Activated CD4-positive, alpha-beta T cell treated with anti-CD3 and anti-CD28 coated beads, Interleukin-2, amount 10 ng/mL, durations not matched to agents 24 days and 14 days (primary cell): ENCODE measurements at regions not wholly inside any gene's neighbourhood (a gene's known extent, or its start where the extent isn't known, plus 50 kb on each side); places are given as distances from the start of the nearest gene placed in this dataset.
"Not testable (repeated sequence)": the region's sequence is repeated elsewhere in the genome, so short reads cannot be mapped to it uniquely, and the experiment has no call there.

Experiments
- DNase-seq: peaks from one replicate; pipeline ENCODE4 v3.0.0; 2022
- H3K27ac Mint-ChIP-seq: one replicate; pipeline ENCODE4 v1.8.0; 2022; ENCODE audit warnings: mild to moderate bottlenecking, mixed read lengths
- H3K27me3 Mint-ChIP-seq: one replicate; pipeline ENCODE4 v1.8.0; 2022; ENCODE audit warnings: mixed read lengths
- H3K36me3 Mint-ChIP-seq: one replicate; pipeline ENCODE4 v1.8.0; 2022; ENCODE audit warnings: low read depth, mild to moderate bottlenecking, mixed read lengths
- H3K4me1 Mint-ChIP-seq: one replicate; pipeline ENCODE4 v1.8.0; 2021; ENCODE audit warnings: mixed read lengths
- H3K4me3 Mint-ChIP-seq: one replicate; pipeline ENCODE4 v1.8.0; 2022; ENCODE audit warnings: mild to moderate bottlenecking, moderate library complexity, mixed read lengths
- H3K9me3 Mint-ChIP-seq: one replicate; pipeline ENCODE4 v1.8.0; 2021; ENCODE audit warnings: mixed read lengths
- intact Hi-C: fragments of 100-400 bp; cut with micrococcal nuclease; formaldehyde crosslinking; loops from one replicate; pipeline ENCODE4 v1.15.1; 2023

DNA sequence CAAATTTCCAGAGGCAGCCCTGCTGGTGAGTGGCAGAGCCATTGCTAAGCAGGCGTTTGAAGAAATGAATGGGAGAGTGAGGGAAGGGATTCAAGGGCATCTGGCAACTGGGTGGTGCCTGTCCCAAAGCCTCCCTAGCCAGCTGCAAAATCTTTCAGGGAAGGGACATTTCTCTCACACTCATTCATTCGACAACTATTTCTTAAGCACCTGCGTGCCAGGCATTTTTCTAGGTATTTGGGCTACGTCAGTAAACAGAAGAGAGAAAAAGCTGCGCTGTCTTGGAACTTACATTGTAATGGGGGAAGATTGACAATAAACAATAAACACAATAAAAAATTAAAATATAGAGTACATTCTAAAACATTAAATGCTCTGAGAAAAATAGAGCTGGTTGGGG, 301.9 kb upstream of the USP24 start:
- H3K27me3 Mint-ChIP-seq: no peaks in the 10 kb centered on the region
- H3K4me3 Mint-ChIP-seq: no peak overlapping the region
- intact Hi-C loops: no loop called here
- no peak for DNase-seq
- no peaks in the 10 kb centered on the region for H3K9me3 Mint-ChIP-seq
- H3K4me1 Mint-ChIP-seq: no peaks in the 10 kb centered on the region
- no peaks in the 10 kb centered on the region for H3K36me3 Mint-ChIP-seq
- H3K27ac Mint-ChIP-seq: no peak overlapping the region

- H3K4me3 Mint-ChIP-seq, intact Hi-C loops, DNase-seq, H3K27me3 Mint-ChIP-seq, H3K36me3 Mint-ChIP-seq, H3K4me1 Mint-ChIP-seq, H3K27ac Mint-ChIP-seq, H3K9me3 Mint-ChIP-seq: not testable (repeated sequence)
Measured at GRCh38 chr1:55514571-55514970, 299.4 kb upstream of the USP24 start.

GRCh38 chr1:55512466-55512865, 297.3 kb upstream of the USP24 start:
- Mint-ChIP-seq H3K36me3 (no peaks in the 10 kb centered on the region), H3K9me3 (no peaks in the 10 kb centered on the region), H3K27me3 (peaks cover 2% of the 10 kb centered on the region), H3K4me1 (no peaks in the 10 kb centered on the region), H3K27ac (no peak overlapping the region), H3K4me3 (no peak overlapping the region)
- DNase-seq: no peak
- intact Hi-C loops: no loop called here

DNA sequence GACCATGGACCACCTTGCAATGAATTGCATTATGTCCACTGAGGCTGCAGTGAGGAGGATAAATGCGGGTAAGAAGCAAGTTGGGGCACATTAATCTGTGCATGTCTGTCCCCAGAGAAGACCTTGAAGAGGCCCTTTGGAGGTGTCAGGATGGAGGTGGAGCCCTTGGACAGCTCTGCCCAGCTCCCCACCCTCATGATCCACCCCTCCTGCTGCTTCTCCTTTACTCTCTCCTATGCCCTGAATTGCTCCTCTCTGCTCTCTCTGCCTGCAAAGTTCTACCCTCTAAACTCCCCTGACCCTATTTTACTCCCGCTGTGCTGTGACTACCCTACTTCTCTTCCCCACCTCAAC, 292.4 kb upstream of the USP24 start:
- Mint-ChIP-seq H3K9me3 (no peaks in the 10 kb centered on the region), H3K27me3 (peaks cover 4% of the 10 kb centered on the region), H3K4me1 (no peaks in the 10 kb centered on the region), H3K4me3 (no peak overlapping the region), H3K36me3 (no peaks in the 10 kb centered on the region), H3K27ac (no peak overlapping the region)
- intact Hi-C loops: no loop called here
- DNase-seq: no peak

GRCh38 chr1:55506740-55507577, 291.8 kb upstream of the USP24 start:
- DNase-seq: no peak
- Mint-ChIP-seq H3K9me3 (no peaks in the 10 kb centered on the region), H3K36me3 (no peaks in the 10 kb centered on the region), H3K27me3 (peaks cover 5% of the 10 kb centered on the region), H3K4me3 (no peak overlapping the region), H3K27ac (no peak overlapping the region), H3K4me1 (no peaks in the 10 kb centered on the region)
- intact Hi-C loops: no loop called here

GRCh38 chr1:55505326-55505725, 290.2 kb upstream of the USP24 start:
- H3K27ac Mint-ChIP-seq: no peak overlapping the region
- no peak overlapping the region for H3K4me3 Mint-ChIP-seq
- intact Hi-C loops: no loop called here
- H3K4me1 Mint-ChIP-seq: no peaks in the 10 kb centered on the region
- no peak for DNase-seq
- peaks cover 3% of the 10 kb centered on the region for H3K27me3 Mint-ChIP-seq
- H3K9me3 Mint-ChIP-seq: no peaks in the 10 kb centered on the region
- H3K36me3 Mint-ChIP-seq: no peaks in the 10 kb centered on the region

GRCh38 chr1:55504306-55504731, 289.2 kb upstream of the USP24 start:
- Mint-ChIP-seq H3K27me3 (peaks cover 3% of the 10 kb centered on the region), H3K9me3 (no peaks in the 10 kb centered on the region), H3K36me3 (no peaks in the 10 kb centered on the region), H3K4me1 (no peaks in the 10 kb centered on the region), H3K4me3 (no peak overlapping the region), H3K27ac (no peak overlapping the region)
- no peak for DNase-seq
- intact Hi-C loops: no loop called here

DNA sequence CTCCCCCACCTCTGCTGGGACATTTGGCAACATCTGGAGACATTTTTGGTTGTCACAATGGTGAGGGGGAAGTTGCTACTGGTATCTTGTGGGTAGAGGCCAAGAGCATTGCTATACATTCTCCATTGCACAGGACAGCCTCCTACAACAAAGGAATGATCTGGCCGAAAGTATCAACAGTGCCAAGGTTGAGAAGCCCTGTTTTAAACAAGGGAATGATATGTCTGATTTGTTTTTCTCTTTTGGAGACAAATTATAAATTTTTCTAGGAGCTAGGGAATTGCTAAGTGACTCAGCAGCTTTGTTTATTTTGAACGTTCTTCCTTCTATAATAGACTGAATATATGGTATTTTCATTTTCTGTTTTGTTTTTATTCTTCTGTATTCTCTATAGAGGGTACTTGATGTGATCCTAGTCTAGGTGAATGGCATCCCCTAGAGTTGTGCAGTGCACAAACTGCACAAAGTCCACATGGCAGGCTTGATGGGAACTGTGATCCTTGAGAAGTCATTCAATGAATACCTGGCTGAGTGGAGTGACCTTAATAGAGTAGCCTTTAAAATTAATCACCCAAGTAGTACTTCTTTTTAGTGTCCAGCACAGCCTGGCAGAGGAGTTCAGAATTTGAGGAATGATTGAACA, 288.6 kb upstream of the USP24 start:
- no peaks in the 10 kb centered on the region for H3K4me1 Mint-ChIP-seq
- DNase-seq: no peak
- no peaks in the 10 kb centered on the region for H3K36me3 Mint-ChIP-seq
- intact Hi-C loops: no loop called here
- H3K27me3 Mint-ChIP-seq: peaks cover 3% of the 10 kb centered on the region
- H3K9me3 Mint-ChIP-seq: no peaks in the 10 kb centered on the region
- H3K27ac Mint-ChIP-seq: no peak overlapping the region
- no peak overlapping the region for H3K4me3 Mint-ChIP-seq

- H3K27me3 Mint-ChIP-seq: peaks cover 2% of the 10 kb centered on the region
- H3K36me3 Mint-ChIP-seq: no peaks in the 10 kb centered on the region
- intact Hi-C loops: no loop called here
- no peak overlapping the region for H3K27ac Mint-ChIP-seq
- DNase-seq: no peak
- no peaks in the 10 kb centered on the region for H3K9me3 Mint-ChIP-seq
- no peaks in the 10 kb centered on the region for H3K4me1 Mint-ChIP-seq
- no peak overlapping the region for H3K4me3 Mint-ChIP-seq
Measured at GRCh38 chr1:55500601-55501000, 285.4 kb upstream of the USP24 start.

DNA sequence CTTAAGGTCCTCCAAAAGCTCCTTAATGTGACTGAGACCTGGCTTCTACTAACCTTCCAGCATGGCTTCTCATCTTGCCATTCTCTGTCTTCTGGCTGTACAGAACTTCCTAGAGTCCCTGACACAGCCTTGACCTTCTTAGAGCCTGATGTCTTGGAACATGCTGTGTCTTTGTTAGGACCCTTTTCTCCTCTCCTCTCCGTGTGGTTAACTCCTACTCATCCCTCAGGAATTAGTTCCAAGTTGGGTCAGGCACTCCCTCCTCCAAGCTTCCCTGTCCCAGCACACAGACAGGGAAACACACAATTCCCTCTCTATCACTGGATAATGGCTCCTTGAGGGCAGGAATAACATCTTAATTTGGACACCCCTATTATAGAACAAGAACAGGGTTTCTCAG, 275.4 kb upstream of the USP24 start:
- Mint-ChIP-seq H3K27me3 (peaks cover under 1% of the 10 kb centered on the region), H3K27ac (no peak overlapping the region), H3K4me3 (no peak overlapping the region), H3K36me3 (no peaks in the 10 kb centered on the region), H3K4me1 (no peaks in the 10 kb centered on the region), H3K9me3 (peaks cover 3% of the 10 kb centered on the region)
- intact Hi-C loops: no loop called here
- DNase-seq: no peak

GRCh38 chr1:55484173-55484572, 269.0 kb upstream of the USP24 start:
- H3K4me1 Mint-ChIP-seq: no peaks in the 10 kb centered on the region
- DNase-seq: no peak
- intact Hi-C loops: no loop called here
- H3K27ac Mint-ChIP-seq: no peak overlapping the region
- H3K9me3 Mint-ChIP-seq: no peaks in the 10 kb centered on the region
- H3K4me3 Mint-ChIP-seq: no peak overlapping the region
- H3K27me3 Mint-ChIP-seq: peaks cover 6% of the 10 kb centered on the region
- no peaks in the 10 kb centered on the region for H3K36me3 Mint-ChIP-seq

- Mint-ChIP-seq H3K27me3 (peaks cover 10% of the 10 kb centered on the region), H3K36me3 (no peaks in the 10 kb centered on the region), H3K4me1 (no peaks in the 10 kb centered on the region), H3K27ac (no peak overlapping the region), H3K9me3 (no peaks in the 10 kb centered on the region), H3K4me3 (no peak overlapping the region)
- intact Hi-C loops: no loop called here
- DNase-seq: no peak
Measured at GRCh38 chr1:55483523-55483922, 268.4 kb upstream of the USP24 start.

- Mint-ChIP-seq H3K27ac (no peak overlapping the region), H3K27me3 (peaks cover 10% of the 10 kb centered on the region), H3K4me1 (no peaks in the 10 kb centered on the region), H3K9me3 (no peaks in the 10 kb centered on the region), H3K4me3 (no peak overlapping the region), H3K36me3 (no peaks in the 10 kb centered on the region)
- DNase-seq: no peak
- intact Hi-C loops: no loop called here
Measured at GRCh38 chr1:55481634-55482033, 266.5 kb upstream of the USP24 start.

DNA sequence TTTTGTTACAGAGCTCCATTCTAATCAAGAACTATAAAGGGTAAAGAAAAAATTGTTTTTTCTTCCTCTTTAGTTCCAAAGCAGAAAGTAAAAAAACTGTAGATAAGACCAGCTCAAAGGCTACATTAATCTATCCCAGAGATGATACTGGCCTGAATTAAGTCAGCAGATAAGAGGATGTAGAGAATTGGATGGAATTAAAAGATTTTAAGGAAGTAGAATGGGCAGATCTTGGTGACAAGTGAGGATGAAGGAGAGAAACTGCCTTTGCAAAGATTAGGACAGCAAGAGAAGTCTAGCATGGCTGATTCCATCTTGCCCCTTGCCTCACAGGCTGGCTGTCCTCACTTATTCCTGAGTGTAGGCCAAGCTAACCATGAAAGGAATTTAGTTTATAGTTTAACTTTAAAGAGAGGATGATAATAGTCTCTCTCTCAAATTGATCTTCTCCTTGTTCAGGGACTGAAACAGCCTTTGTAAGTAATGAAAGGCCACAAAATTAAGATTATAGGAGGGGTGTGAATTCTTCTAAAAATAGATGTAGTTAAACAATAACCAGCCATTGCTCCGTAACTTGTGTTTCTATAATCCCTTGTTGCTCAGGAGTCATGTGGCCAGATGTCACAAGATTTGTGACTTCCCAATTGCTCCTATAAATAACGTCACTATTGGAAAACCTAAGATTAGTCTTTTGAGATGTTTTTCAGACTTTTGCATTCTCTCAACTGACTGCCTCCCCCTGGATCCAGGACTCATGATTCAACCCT, 265.0 kb upstream of the USP24 start:
- no peaks in the 10 kb centered on the region for H3K4me1 Mint-ChIP-seq
- no peak for DNase-seq
- peaks cover 8% of the 10 kb centered on the region for H3K27me3 Mint-ChIP-seq
- H3K36me3 Mint-ChIP-seq: no peaks in the 10 kb centered on the region
- intact Hi-C loops: no loop called here
- no peaks in the 10 kb centered on the region for H3K9me3 Mint-ChIP-seq
- no peak overlapping the region for H3K4me3 Mint-ChIP-seq
- H3K27ac Mint-ChIP-seq: no peak overlapping the region
